Fibroblast of pulmonary artery (primary cell): ENCODE measurements at regions not wholly inside any gene's neighbourhood (a gene's known extent, or its start where the extent isn't known, plus 50 kb on each side); places are given as distances from the start of the nearest gene placed in this dataset.

ENCODE experiments used
- DNase-seq: peaks from one replicate; pipeline ENCODE4 v3.0.0-alpha.2; 2010; ENCODE audit warnings: low read depth
- H3K4me3 ChIP-seq: replicated peaks from 2 replicates; pipeline ENCODE4 v1.5.1; 2011; ENCODE audit warnings: low read depth, mild to moderate bottlenecking, control low read depth, low read length, moderate library complexity
- CTCF ChIP-seq: IDR thresholded peaks from 2 replicates; pipeline ENCODE4 v1.5.1; 2011; ENCODE audit warnings: mild to moderate bottlenecking, control low read depth, low read length, inconsistent platforms; ENCODE audit errors: missing control alignments

GRCh38 chr2:37587817-37588216 is 83.6 kb downstream of the CDC42EP3 start:
- DNase-seq: no peak
- H3K4me3 ChIP-seq: no peak overlapping the region
- TF ChIP-seq CTCF: no peak

GRCh38 chr2:37588316-37588777 is 83.1 kb downstream of the CDC42EP3 start:
- TF ChIP-seq CTCF: no peak
- DNase-seq: no peak
- no peak overlapping the region for H3K4me3 ChIP-seq

GRCh38 chr2:37589298-37589697 is 82.1 kb downstream of the CDC42EP3 start:
- H3K4me3 ChIP-seq: no peak overlapping the region
- no peak for DNase-seq
- no peak for TF ChIP-seq CTCF

GRCh38 chr2:37590119-37590571 is 81.3 kb downstream of the CDC42EP3 start:
- DNase-seq: peak; percentile 89
- TF ChIP-seq CTCF: no peak
- no peak overlapping the region for H3K4me3 ChIP-seq
